H9 (cell line): ENCODE measurements at regions not wholly inside any gene's neighbourhood (a gene's known extent, or its start where the extent isn't known, plus 50 kb on each side); places are given as distances from the start of the nearest gene placed in this dataset.

Experiments used
- DNase-seq: peaks from one replicate; pipeline ENCODE4 v3.0.0-alpha.2; 2017
- H2AFZ ChIP-seq: one replicate; pipeline ENCODE4 v1.6.1; 2013; ENCODE audit warnings: mild to moderate bottlenecking, low read length, control low read depth, moderate library complexity
- H2AK5ac ChIP-seq: 2 replicates; pipeline ENCODE4 v1.6.1; 2013; ENCODE audit warnings: low read length, control low read depth, mixed read lengths; ENCODE audit not compliant: insufficient read length
- H2BK120ac ChIP-seq: one replicate; pipeline ENCODE4 v1.6.1; 2013; ENCODE audit warnings: low read depth, mild to moderate bottlenecking, low read length, control low read depth, inconsistent platforms; ENCODE audit not compliant: poor library complexity, severe bottlenecking
- H2BK12ac ChIP-seq: 2 replicates; pipeline ENCODE4 v1.6.1; 2013; ENCODE audit warnings: low read length, control low read depth, mixed read lengths, low read depth; ENCODE audit not compliant: insufficient read length
- H2BK15ac ChIP-seq: 2 replicates; pipeline ENCODE4 v1.6.1; 2013; ENCODE audit warnings: low read depth, low read length, control low read depth
- H2BK20ac ChIP-seq: one replicate; pipeline ENCODE4 v1.6.1; 2013; ENCODE audit warnings: low read depth, mild to moderate bottlenecking, low read length, control low read depth, inconsistent platforms; ENCODE audit not compliant: poor library complexity, severe bottlenecking
- H2BK5ac ChIP-seq: 2 replicates; pipeline ENCODE4 v1.6.1; 2013; ENCODE audit warnings: low read length, control low read depth, mixed read lengths; ENCODE audit not compliant: insufficient read length
- H3K14ac ChIP-seq: 2 replicates; pipeline ENCODE4 v1.6.1; 2013; ENCODE audit warnings: low read length, control low read depth; ENCODE audit not compliant: insufficient read depth
- H3K18ac ChIP-seq: 2 replicates; pipeline ENCODE4 v1.6.1; 2013; ENCODE audit warnings: low read depth, mild to moderate bottlenecking, mixed read lengths, low read length, control low read depth; ENCODE audit not compliant: insufficient read length
- H3K23ac ChIP-seq: 2 replicates; pipeline ENCODE4 v1.6.1; 2013; ENCODE audit warnings: low read length, control low read depth, mixed read lengths, low read depth; ENCODE audit not compliant: insufficient read length
- H3K23me2 ChIP-seq: 2 replicates; pipeline ENCODE4 v1.6.1; 2013; ENCODE audit warnings: low read depth, mild to moderate bottlenecking, mixed read lengths, low read length, control low read depth; ENCODE audit not compliant: insufficient read length, poor library complexity, severe bottlenecking
- H3K27ac ChIP-seq: 2 replicates; pipeline ENCODE4 v1.5.1; 2013; ENCODE audit warnings: low read length, control low read depth, mixed read lengths, low read depth; ENCODE audit not compliant: insufficient read length
- H3K27me3 ChIP-seq: 2 replicates; pipeline ENCODE4 v1.6.1; 2013; ENCODE audit warnings: low read length, control low read depth, inconsistent platforms; ENCODE audit not compliant: insufficient read depth
- H3K4ac ChIP-seq: 2 replicates; pipeline ENCODE4 v1.6.1; 2013; ENCODE audit warnings: low read depth, mild to moderate bottlenecking, control low read depth, inconsistent platforms, low read length, moderate library complexity
- H3K4me1 ChIP-seq: 2 replicates; pipeline ENCODE4 v1.6.1; 2013; ENCODE audit warnings: low read length, control low read depth, inconsistent platforms; ENCODE audit not compliant: insufficient read depth
- H3K4me2 ChIP-seq: 2 replicates; pipeline ENCODE4 v1.6.1; 2013; ENCODE audit warnings: low read length, control low read depth, mixed read lengths; ENCODE audit not compliant: insufficient read length, insufficient read depth
- H3K56ac ChIP-seq: 2 replicates; pipeline ENCODE4 v1.6.1; 2013; ENCODE audit warnings: low read depth, mild to moderate bottlenecking, mixed read lengths, low read length, control low read depth; ENCODE audit not compliant: insufficient read length
- H3K79me1 ChIP-seq: 2 replicates; pipeline ENCODE4 v1.6.1; 2013; ENCODE audit warnings: low read depth, mild to moderate bottlenecking, moderate library complexity, low read length, control low read depth, inconsistent platforms; ENCODE audit not compliant: insufficient read depth, poor library complexity, severe bottlenecking
- H3K79me2 ChIP-seq: 2 replicates; pipeline ENCODE4 v1.6.1; 2013; ENCODE audit warnings: low read length, control low read depth, inconsistent platforms; ENCODE audit not compliant: insufficient read depth
- H3K9ac ChIP-seq: 2 replicates; pipeline ENCODE4 v1.6.1; 2013; ENCODE audit warnings: low read length, control low read depth, mixed read lengths; ENCODE audit not compliant: insufficient read length; ENCODE audit errors: extremely low read depth
- H3K9me3 ChIP-seq: one replicate; pipeline ENCODE4 v1.6.1; 2013; ENCODE audit warnings: low read depth, low read length, inconsistent platforms; ENCODE audit not compliant: control insufficient read depth
- H3T11ph ChIP-seq: one replicate; pipeline ENCODE4 v1.6.1; 2013; ENCODE audit warnings: mild to moderate bottlenecking, low read length, control low read depth, inconsistent platforms
- H4K20me1 ChIP-seq: one replicate; pipeline ENCODE4 v1.6.1; 2013; ENCODE audit not compliant: control insufficient read depth, insufficient read length, insufficient read depth
- H4K5ac ChIP-seq: 2 replicates; pipeline ENCODE4 v1.6.1; 2013; ENCODE audit warnings: low read depth, mild to moderate bottlenecking, mixed read lengths, low read length, control low read depth; ENCODE audit not compliant: insufficient read length
- H4K8ac ChIP-seq: replicated peaks from 2 replicates; pipeline ENCODE4 v1.6.1; 2013; ENCODE audit warnings: low read length, control low read depth, mixed read lengths, low read depth; ENCODE audit not compliant: insufficient read length
- H4K91ac ChIP-seq: 2 replicates; pipeline ENCODE4 v1.6.1; 2013; ENCODE audit warnings: low read depth, mild to moderate bottlenecking, moderate library complexity, mixed read lengths, low read length, control low read depth; ENCODE audit not compliant: insufficient read length
- H3K27ac Mint-ChIP-seq, 3 experiments: 2 replicates in 2 of 3; 3 replicates in 1 of 3; pipeline ENCODE4 v1.8.0; 2020 to 2021; ENCODE audit warnings: mixed read lengths in 3 of 3, mild to moderate bottlenecking in 1 of 3, moderate library complexity in 1 of 3
- H3K27me3 Mint-ChIP-seq: 2 replicates; pipeline ENCODE4 v1.8.0; 2021; ENCODE audit warnings: low read depth, mild to moderate bottlenecking, moderate library complexity, mixed read lengths
- H3K36me3 Mint-ChIP-seq, 3 experiments: 2 replicates in 2 of 3; 3 replicates in 1 of 3; pipeline ENCODE4 v1.8.0; 2020 to 2021; ENCODE audit warnings: low read depth in 3 of 3, mixed read lengths in 3 of 3; ENCODE audit not compliant: insufficient read depth in 1 of 3
- H3K4me1 Mint-ChIP-seq, 2 experiments: 2 replicates each; pipeline ENCODE4 v1.8.0; 2020; ENCODE audit warnings: mixed read lengths in 2 of 2
- H3K4me3 Mint-ChIP-seq, 2 experiments: 2 replicates in 1 of 2; 3 replicates in 1 of 2; pipeline ENCODE4 v1.8.0; 2020 to 2021; ENCODE audit warnings: mild to moderate bottlenecking in 2 of 2, mixed read lengths in 2 of 2, moderate library complexity in 1 of 2
- H3K9me3 Mint-ChIP-seq, 2 experiments: 2 replicates in 1 of 2; 3 replicates in 1 of 2; pipeline ENCODE4 v1.8.0; 2020; ENCODE audit warnings: mild to moderate bottlenecking in 2 of 2, mixed read lengths in 2 of 2, moderate library complexity in 1 of 2
- CTCF ChIP-seq: fragments of 200-600 bp; sonication (generic); conservative IDR thresholded peaks from 3 replicates; pipeline ENCODE4 v1.8.0; 2021; ENCODE audit warnings: antibody characterized with exemption, mild to moderate bottlenecking
- WGBS: extraction: QIAGEN DNeasy Blood & Tissue Kit; methylation state at CpG from one replicate; pipeline ENCODE4 v1.1.7; 2013; ENCODE audit warnings: missing lambda C conversion rate, low lambda C conversion rate, mixed read lengths; ENCODE audit not compliant: insufficient read length; ENCODE audit errors: extremely low coverage; 5-methylcytosine and 5-hydroxymethylcytosine counted together

DNA sequence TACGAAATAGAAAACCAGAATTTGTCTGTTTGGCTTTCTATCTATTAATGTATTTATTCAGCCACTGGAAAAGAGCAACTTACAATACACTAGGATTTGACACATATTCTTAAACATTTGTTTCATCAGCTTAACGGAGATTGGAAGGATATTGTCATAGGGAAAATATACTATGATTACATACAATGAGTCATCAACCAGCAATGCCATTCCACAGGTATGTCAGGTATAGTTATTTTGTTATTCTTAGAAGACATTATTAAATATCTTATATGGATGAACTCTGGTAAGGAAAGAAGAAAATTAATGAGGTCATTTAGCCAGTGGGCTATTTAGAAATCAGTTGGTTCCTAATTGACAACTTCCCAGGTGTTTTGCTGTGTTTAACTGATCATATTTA, 926.6 kb downstream of the STIM2 start:
- H3K27ac ChIP-seq: no peak overlapping the region
- H2BK12ac ChIP-seq: no peak overlapping the region
- no peak overlapping the region for H3K23ac ChIP-seq
- H2BK20ac ChIP-seq: no peak overlapping the region
- no CpG with 5 or more reads among the region's 2 CpGs for WGBS
- H4K91ac ChIP-seq: no peak overlapping the region
- Mint-ChIP-seq H3K36me3 (peaks cover 0 to 6% (median 0%) of the 10 kb centered on the region in 3 experiments; a peak in 2 of 7 replicates), H3K27me3 (no peaks in the 10 kb centered on the region), H3K27ac (no peak overlapping the region), H3K4me1 (no peaks in the 10 kb centered on the region), H3K9me3 (peaks cover 0 to 3% of the 10 kb centered on the region in 2 experiments; a peak in 1 of 5 replicates), H3K4me3 (no peak overlapping the region)
- H3K56ac ChIP-seq: no peak overlapping the region
- no peak overlapping the region for H4K5ac ChIP-seq
- no peak overlapping the region for H2AK5ac ChIP-seq
- no peaks in the 10 kb centered on the region for H3K79me1 ChIP-seq
- no peak overlapping the region for H3K4ac ChIP-seq
- no peak overlapping the region for H3K18ac ChIP-seq
- no peak overlapping the region for H2AFZ ChIP-seq
- no peak overlapping the region for H3T11ph ChIP-seq
- no peaks in the 10 kb centered on the region for H3K23me2 ChIP-seq
- H3K79me2 ChIP-seq: no peaks in the 10 kb centered on the region
- H3K4me1 ChIP-seq: no peaks in the 10 kb centered on the region
- H3K9ac ChIP-seq: no peak overlapping the region
- TF ChIP-seq CTCF: no peak
- H2BK5ac ChIP-seq: no peak overlapping the region
- H2BK120ac ChIP-seq: no peak overlapping the region
- DNase-seq: no peak
- H2BK15ac ChIP-seq: no peak overlapping the region
- H4K20me1 ChIP-seq: no peaks in the 10 kb centered on the region
- no peak overlapping the region for H3K14ac ChIP-seq
- no peak overlapping the region for H4K8ac ChIP-seq
- H3K27me3 ChIP-seq: no peaks in the 10 kb centered on the region
- no peaks in the 10 kb centered on the region for H3K9me3 ChIP-seq
- H3K4me2 ChIP-seq: no peak overlapping the region
